Karpas-422 (cell line): ENCODE measurements at regions not wholly inside any gene's neighbourhood (a gene's known extent, or its start where the extent isn't known, plus 50 kb on each side); places are given as distances from the start of the nearest gene placed in this dataset.

ENCODE experiments used
- DNase-seq: peaks from one replicate; pipeline ENCODE4 v3.0.0-alpha.2; 2015
- H2AFZ ChIP-seq: fragments of 200-600 bp; sonication (generic); 2 replicates; pipeline ENCODE4 v1.6.1; 2014; ENCODE audit warnings: antibody characterized with exemption, low read length, mixed read lengths
- H3K27ac ChIP-seq: fragments of 200-600 bp; sonication (generic); 2 replicates; pipeline ENCODE4 v1.5.1; 2014; ENCODE audit warnings: mild to moderate bottlenecking, low read length, moderate library complexity
- H3K27me3 ChIP-seq: fragments of 200-600 bp; sonication (generic); 2 replicates; pipeline ENCODE4 v1.6.1; 2014; ENCODE audit warnings: low read length, mixed read lengths
- H3K36me3 ChIP-seq: fragments of 200-600 bp; sonication (generic); 2 replicates; pipeline ENCODE4 v1.6.1; 2014; ENCODE audit warnings: low read length, mixed read lengths; ENCODE audit not compliant: insufficient read depth
- H3K4me1 ChIP-seq: fragments of 200-600 bp; sonication (generic); 2 replicates; pipeline ENCODE4 v1.6.1; 2014; ENCODE audit warnings: mild to moderate bottlenecking, low read length, mixed read lengths
- H3K4me2 ChIP-seq: fragments of 200-600 bp; sonication (generic); 2 replicates; pipeline ENCODE4 v1.6.1; 2014; ENCODE audit warnings: low read length, low read depth, mild to moderate bottlenecking; ENCODE audit not compliant: poor library complexity, severe bottlenecking
- H3K4me3 ChIP-seq: fragments of 200-600 bp; sonication (generic); 2 replicates; pipeline ENCODE4 v1.5.1; 2014; ENCODE audit warnings: mild to moderate bottlenecking, antibody characterized with exemption, low read length, mixed read lengths
- H3K79me2 ChIP-seq: fragments of 200-600 bp; sonication (generic); 2 replicates; pipeline ENCODE4 v1.6.1; 2014; ENCODE audit warnings: mild to moderate bottlenecking, low read length, mixed read lengths
- H3K9ac ChIP-seq: fragments of 200-600 bp; sonication (generic); 2 replicates; pipeline ENCODE4 v1.6.0; 2014; ENCODE audit warnings: low read length
- H3K9me2 ChIP-seq: fragments of 200-600 bp; sonication (generic), shearing (Covaris generic); replicated peaks from 2 replicates; pipeline ENCODE4 v1.6.0; 2014; ENCODE audit warnings: mild to moderate bottlenecking, low read length, moderate library complexity; ENCODE audit not compliant: insufficient read depth
- H3K9me3 ChIP-seq: fragments of 300-700, 200-600 bp; sonication (generic); 2 replicates; pipeline ENCODE4 v1.6.1; 2014; ENCODE audit warnings: low read length, mixed read lengths
- H4K20me1 ChIP-seq: fragments of 200-600 bp; sonication (generic); 2 replicates; pipeline ENCODE4 v1.6.1; 2014; ENCODE audit warnings: mild to moderate bottlenecking, antibody characterized with exemption, low read length, low read depth; ENCODE audit not compliant: insufficient read depth

DNA sequence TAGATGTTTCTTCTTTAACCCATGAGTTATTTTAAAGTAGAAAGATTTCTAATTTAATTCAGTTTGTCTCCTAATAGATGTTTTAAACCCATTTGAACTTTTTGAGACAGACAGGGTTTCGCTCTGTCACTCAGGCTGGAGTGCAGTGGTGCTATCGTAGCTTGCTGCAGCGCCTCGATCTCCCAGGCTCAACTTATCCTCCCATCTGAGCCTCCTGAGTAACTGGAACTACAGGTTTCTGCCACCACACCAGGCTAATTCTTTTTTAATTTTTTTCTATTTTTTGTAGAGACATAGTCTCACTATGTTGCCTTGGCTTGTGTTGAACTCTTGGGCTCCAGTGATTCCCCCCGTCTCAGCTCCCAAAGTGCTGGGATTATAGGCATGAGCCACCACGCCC lies 53.0 kb upstream of the RAB18 start:
- Histone ChIP-seq H3K27ac (no peak overlapping the region), H3K4me1 (no peaks in the 10 kb centered on the region)

DNA sequence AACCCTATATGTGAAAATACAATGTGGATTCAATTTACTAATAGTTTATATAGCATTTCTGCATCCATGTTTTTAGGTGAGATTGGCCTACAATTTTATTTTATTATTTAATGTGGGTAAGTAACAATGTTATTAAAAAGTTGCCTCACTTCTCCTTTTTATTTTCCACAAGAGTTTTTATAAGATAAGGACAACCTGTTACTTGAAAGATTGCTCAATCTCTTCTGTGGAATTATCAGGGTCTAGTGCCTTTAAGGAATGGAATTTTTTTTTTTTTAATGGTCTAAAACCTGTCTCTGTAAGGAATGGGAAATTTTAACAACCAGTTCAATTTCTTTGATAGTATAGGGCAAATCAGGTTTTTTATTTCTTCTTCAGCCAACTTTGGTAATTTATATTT lies 53.9 kb upstream of the RAB18 start:
- no peaks in the 10 kb centered on the region for H4K20me1 ChIP-seq
- no peak overlapping the region for H3K4me2 ChIP-seq
- no peaks in the 10 kb centered on the region for H3K79me2 ChIP-seq
- no peaks in the 10 kb centered on the region for H3K27me3 ChIP-seq
- H3K9ac ChIP-seq: no peak overlapping the region
- no peak overlapping the region for H3K27ac ChIP-seq
- H3K9me3 ChIP-seq: no peaks in the 10 kb centered on the region
- no peak overlapping the region for H2AFZ ChIP-seq
- H3K36me3 ChIP-seq: no peaks in the 10 kb centered on the region
- H3K4me3 ChIP-seq: no peak overlapping the region
- no peak for DNase-seq
- H3K4me1 ChIP-seq: no peaks in the 10 kb centered on the region
- no peaks in the 10 kb centered on the region for H3K9me2 ChIP-seq

More for the DNA sequence above, 53.0 kb upstream of the RAB18 start:
- no peaks in the 10 kb centered on the region for H3K79me2 ChIP-seq
- no peaks in the 10 kb centered on the region for H3K9me3 ChIP-seq
- no peak overlapping the region for H2AFZ ChIP-seq
- H3K9me2 ChIP-seq: no peaks in the 10 kb centered on the region
- H3K4me2 ChIP-seq: no peak overlapping the region
- no peaks in the 10 kb centered on the region for H3K27me3 ChIP-seq
- H4K20me1 ChIP-seq: no peaks in the 10 kb centered on the region
- no peak overlapping the region for H3K9ac ChIP-seq
- H3K36me3 ChIP-seq: no peaks in the 10 kb centered on the region
- no peak for DNase-seq
- H3K4me3 ChIP-seq: no peak overlapping the region

DNA sequence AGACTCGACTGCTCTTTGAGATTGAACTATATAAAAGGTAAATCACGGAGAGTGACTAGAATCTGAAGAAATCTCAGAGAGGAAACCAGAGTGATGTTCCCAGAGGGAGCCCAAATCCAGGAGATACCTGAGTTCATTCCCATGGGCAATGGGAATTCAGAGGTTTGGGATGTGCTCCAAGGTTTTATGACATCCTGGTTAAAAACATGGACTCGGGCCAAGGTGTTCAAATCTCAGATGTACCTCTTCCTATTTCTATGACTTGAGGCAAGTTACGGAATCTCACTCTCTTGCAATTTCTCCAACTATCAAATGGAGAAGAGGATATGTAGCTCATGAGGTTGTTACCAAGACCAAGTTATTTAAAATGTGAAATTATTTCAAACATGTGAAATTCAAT lies 54.5 kb upstream of the RAB18 start:
- Histone ChIP-seq H3K79me2 (no peaks in the 10 kb centered on the region), H3K9ac (no peak overlapping the region), H3K4me2 (no peak overlapping the region), H3K4me3 (no peak overlapping the region), H3K27me3 (no peaks in the 10 kb centered on the region), H3K36me3 (no peaks in the 10 kb centered on the region), H3K9me2 (no peaks in the 10 kb centered on the region), H3K27ac (no peak overlapping the region), H3K9me3 (no peaks in the 10 kb centered on the region), H4K20me1 (no peaks in the 10 kb centered on the region), H2AFZ (no peak overlapping the region), H3K4me1 (no peaks in the 10 kb centered on the region)
- no peak for DNase-seq

DNA sequence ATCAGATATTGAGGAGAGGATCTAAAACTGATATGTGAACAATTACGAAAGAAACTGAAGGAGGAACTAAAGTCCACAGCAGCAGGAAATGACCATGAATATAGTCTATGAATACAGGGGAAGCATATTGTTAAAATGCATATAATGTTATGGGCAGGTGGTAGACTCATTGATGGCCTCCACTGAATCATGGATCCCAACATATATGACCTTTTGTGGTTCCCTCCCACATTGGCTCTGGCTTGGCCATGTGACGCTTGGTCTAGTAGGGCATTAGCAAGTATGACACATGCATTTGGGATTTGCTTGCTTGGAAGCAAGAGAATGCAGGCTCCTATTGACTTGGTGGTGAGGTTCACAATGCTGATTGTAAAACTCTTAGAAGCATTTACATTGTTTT lies 55.2 kb upstream of the RAB18 start:
- no peaks in the 10 kb centered on the region for H3K9me2 ChIP-seq
- H3K9me3 ChIP-seq: no peaks in the 10 kb centered on the region
- no peaks in the 10 kb centered on the region for H3K36me3 ChIP-seq
- no peak overlapping the region for H3K4me3 ChIP-seq
- no peaks in the 10 kb centered on the region for H4K20me1 ChIP-seq
- no peak for DNase-seq
- no peaks in the 10 kb centered on the region for H3K4me1 ChIP-seq
- no peak overlapping the region for H3K9ac ChIP-seq
- H3K27me3 ChIP-seq: no peaks in the 10 kb centered on the region
- no peak overlapping the region for H3K27ac ChIP-seq
- H3K79me2 ChIP-seq: no peaks in the 10 kb centered on the region
- H2AFZ ChIP-seq: no peak overlapping the region
- H3K4me2 ChIP-seq: no peak overlapping the region

DNA sequence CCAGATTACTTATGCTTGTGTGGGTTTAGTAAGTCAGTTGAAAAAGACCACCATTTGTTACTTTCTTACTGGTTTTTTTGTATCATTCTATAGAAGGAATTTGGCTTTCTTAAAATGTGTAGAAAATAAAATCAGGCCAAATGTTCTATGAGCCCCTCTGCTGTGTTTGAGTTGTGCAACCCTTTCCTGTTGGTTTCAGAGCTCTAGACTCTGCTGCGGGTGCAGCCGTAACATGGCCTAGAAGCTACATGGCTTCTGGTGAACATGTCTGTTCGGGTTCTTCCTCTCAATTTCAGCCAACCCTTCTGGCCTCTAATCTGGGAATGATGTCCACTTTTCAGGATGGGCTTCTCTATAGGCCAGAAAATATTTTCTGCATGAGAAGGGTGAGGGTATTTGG lies 56.6 kb upstream of the RAB18 start:
- H3K9me3 ChIP-seq: no peaks in the 10 kb centered on the region
- no peak overlapping the region for H2AFZ ChIP-seq
- H3K4me3 ChIP-seq: no peak overlapping the region
- H3K9me2 ChIP-seq: no peaks in the 10 kb centered on the region
- H3K4me1 ChIP-seq: no peaks in the 10 kb centered on the region
- H3K4me2 ChIP-seq: no peak overlapping the region
- DNase-seq: no peak
- no peaks in the 10 kb centered on the region for H4K20me1 ChIP-seq
- no peak overlapping the region for H3K9ac ChIP-seq
- no peaks in the 10 kb centered on the region for H3K27me3 ChIP-seq
- no peaks in the 10 kb centered on the region for H3K36me3 ChIP-seq
- no peaks in the 10 kb centered on the region for H3K79me2 ChIP-seq
- H3K27ac ChIP-seq: no peak overlapping the region

DNA sequence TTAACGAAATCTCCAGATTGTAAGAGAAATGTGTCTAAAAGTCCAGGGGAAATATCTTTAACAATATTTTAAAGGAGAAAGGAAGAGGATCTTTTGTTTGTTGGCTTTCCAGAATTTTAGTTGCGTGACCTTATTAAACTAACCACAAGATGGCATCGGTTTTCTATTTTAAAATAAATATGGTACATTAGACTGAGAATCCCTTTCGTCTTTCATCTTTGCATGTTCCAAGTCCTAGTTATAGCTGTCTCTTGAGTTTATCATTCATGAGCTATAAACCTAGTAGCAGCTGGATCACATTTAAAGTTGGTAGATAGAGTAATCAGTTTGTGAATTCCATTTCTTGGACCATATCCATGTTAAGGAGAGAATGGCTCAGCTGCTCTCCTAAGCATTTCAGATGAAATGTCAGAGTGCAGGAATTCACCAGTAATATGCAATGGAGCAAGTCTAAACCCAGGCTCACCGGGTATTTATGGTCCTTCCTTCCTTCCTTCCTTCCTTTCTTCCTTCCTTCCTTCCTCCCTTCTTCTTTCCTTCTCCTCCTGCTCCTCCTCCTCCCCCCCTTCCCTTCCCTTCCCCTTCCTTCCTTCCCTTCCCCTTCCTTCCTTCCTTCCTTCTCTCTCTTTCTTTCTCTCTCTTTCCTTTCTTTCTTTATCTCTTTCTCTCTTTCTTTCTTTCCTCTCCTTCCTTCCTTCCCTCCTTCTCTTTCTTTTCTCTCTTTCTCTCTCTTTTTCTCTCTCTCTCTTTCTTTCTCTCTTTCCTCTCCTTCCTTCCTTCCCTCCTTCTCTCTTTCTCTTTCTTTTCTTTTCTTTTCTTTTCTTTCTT lies 57.8 kb upstream of the RAB18 start:
- no peaks in the 10 kb centered on the region for H3K79me2 ChIP-seq
- no peaks in the 10 kb centered on the region for H3K9me3 ChIP-seq
- H3K36me3 ChIP-seq: no peaks in the 10 kb centered on the region
- no peak overlapping the region for H3K9ac ChIP-seq
- DNase-seq: peak; percentile 63
- no peaks in the 10 kb centered on the region for H3K4me1 ChIP-seq
- no peaks in the 10 kb centered on the region for H4K20me1 ChIP-seq
- H3K9me2 ChIP-seq: no peaks in the 10 kb centered on the region
- no peak overlapping the region for H2AFZ ChIP-seq
- H3K4me3 ChIP-seq: no peak overlapping the region
- no peak overlapping the region for H3K4me2 ChIP-seq
- H3K27ac ChIP-seq: no peak overlapping the region
- H3K27me3 ChIP-seq: no peaks in the 10 kb centered on the region

DNA sequence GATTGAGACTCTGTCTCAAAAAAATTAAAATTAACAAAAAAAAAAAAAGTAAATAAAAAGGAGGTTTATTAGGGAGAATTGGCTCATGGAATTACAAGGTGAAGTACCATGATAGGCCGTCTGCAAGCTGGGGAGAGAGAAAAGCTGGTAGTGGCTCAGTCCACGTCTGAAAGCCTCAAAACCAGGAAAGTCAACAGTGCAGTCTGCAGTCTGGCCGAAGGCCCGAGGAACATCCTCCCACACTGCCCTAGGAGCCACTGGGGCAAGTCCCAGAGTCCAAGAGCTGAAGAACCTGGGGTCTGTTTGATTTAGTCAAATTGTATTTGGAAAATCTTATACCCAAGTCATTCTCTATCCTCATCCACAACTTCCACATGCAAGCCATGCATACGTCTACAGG lies 59.0 kb upstream of the RAB18 start:
- no peak overlapping the region for H3K9ac ChIP-seq
- no peak overlapping the region for H3K27ac ChIP-seq
- no peak overlapping the region for H3K4me2 ChIP-seq
- H4K20me1 ChIP-seq: no peaks in the 10 kb centered on the region
- no peaks in the 10 kb centered on the region for H3K4me1 ChIP-seq
- no peaks in the 10 kb centered on the region for H3K79me2 ChIP-seq
- H3K9me2 ChIP-seq: no peaks in the 10 kb centered on the region
- no peaks in the 10 kb centered on the region for H3K27me3 ChIP-seq
- H2AFZ ChIP-seq: no peak overlapping the region
- H3K9me3 ChIP-seq: no peaks in the 10 kb centered on the region
- no peak overlapping the region for H3K4me3 ChIP-seq
- no peaks in the 10 kb centered on the region for H3K36me3 ChIP-seq
- no peak for DNase-seq

DNA sequence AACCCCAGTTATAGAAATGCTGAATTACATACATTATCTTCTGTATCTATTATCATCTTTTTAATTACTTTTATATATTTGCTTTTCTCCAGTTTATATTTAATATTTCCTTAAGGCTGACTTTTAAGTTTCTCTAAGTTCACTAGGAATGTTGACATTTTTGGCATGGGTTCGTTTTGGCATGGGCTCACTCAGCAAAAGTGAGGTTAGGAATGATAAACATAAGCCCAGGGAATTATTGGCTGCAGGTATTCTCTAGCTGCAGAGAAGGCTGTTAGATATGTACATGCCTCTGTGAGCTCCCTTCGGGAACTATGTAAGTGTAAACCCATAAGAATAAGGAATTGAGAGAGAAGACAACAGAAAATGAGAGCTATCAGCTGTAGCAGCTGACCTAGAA lies 63.6 kb upstream of the RAB18 start:
- no peak for DNase-seq
- H3K36me3 ChIP-seq: no peaks in the 10 kb centered on the region
- H3K4me2 ChIP-seq: no peak overlapping the region
- H3K4me3 ChIP-seq: no peak overlapping the region
- H3K9me2 ChIP-seq: no peaks in the 10 kb centered on the region
- H3K79me2 ChIP-seq: no peaks in the 10 kb centered on the region
- H2AFZ ChIP-seq: no peak overlapping the region
- H3K9ac ChIP-seq: no peak overlapping the region
- no peaks in the 10 kb centered on the region for H3K27me3 ChIP-seq
- no peak overlapping the region for H3K27ac ChIP-seq
- no peaks in the 10 kb centered on the region for H3K9me3 ChIP-seq
- H3K4me1 ChIP-seq: no peaks in the 10 kb centered on the region
- H4K20me1 ChIP-seq: no peaks in the 10 kb centered on the region
